Pancreas (tissue), 10 donors: ENCODE measurements at regions not wholly inside any gene's neighbourhood (a gene's known extent, or its start where the extent isn't known, plus 50 kb on each side); places are given as distances from the start of the nearest gene placed in this dataset.

ENCODE experiments used
- ATAC-seq, 4 donors: fragments of 200-7000 bp; cut with Tn5 transposase; one replicate each; pipeline versions ENCODE4 v1.8.0 to v1.9.1; 2020; ENCODE audit warnings: mild to moderate bottlenecking in 4 of 4, moderate library complexity in 4 of 4
- DNase-seq, 6 donors: peaks; one replicate each; pipeline ENCODE4 v3.0.0-alpha.2; 2020
- FAIRE-seq: peaks from 2 replicates; lab custom pipeline; 2012; peaks lifted over from hg19 to GRCh38; lab: Jason Lieb, UNC
- H3K27ac ChIP-seq, 4 donors: fragments of 200-600 bp; sonication (generic); 1 replicate in 3 of 4; 2 replicates in 1 of 4; pipeline versions ENCODE4 v1.5.0 to v1.8.0; 2020
- H3K27me3 ChIP-seq, 4 donors: fragments of 200-600 bp; one replicate each; pipeline ENCODE4 v1.8.0; 2021
- H3K36me3 ChIP-seq, 3 donors: fragments of 200-600 bp; sonication (generic) in 1 of 3; one replicate each; pipeline versions ENCODE4 v1.5.0 to v1.8.0; 2020 to 2021
- H3K4me1 ChIP-seq, 3 donors: fragments of 200-600 bp; one replicate each; pipeline ENCODE4 v1.8.0; 2021
- H3K4me3 ChIP-seq, 4 donors: fragments of 200-600 bp; sonication (generic) in 2 of 4; one replicate each; pipeline versions ENCODE4 v1.5.0 to v1.8.0; 2020 to 2021
- H3K9me3 ChIP-seq, 4 donors: fragments of 200-600 bp; one replicate each; pipeline ENCODE4 v1.8.0; 2021
- WGBS, 2 donors: extraction: QIAGEN DNeasy Blood & Tissue Kit; methylation state at CpG; one replicate each; pipeline ENCODE4 v1.1.7; 2013; 5-methylcytosine and 5-hydroxymethylcytosine counted together
- intact Hi-C, 3 donors: fragments of 100-400 bp; cut with DNase I; formaldehyde crosslinking; loops; one replicate each; pipeline versions ENCODE4 v1.11.1 to v1.14.2; 2022
- TF ChIP-seq, protein P1 (sequence below), 4 donors: fragments of 200-600 bp; sonication (generic) in 3 of 4; IDR thresholded peaks; one replicate each; pipeline versions ENCODE4 v1.5.0 to v1.8.0; 2021; ENCODE audit warnings: antibody characterized with exemption in 4 of 4
- donor health status: healthy with polysubstance abuse.
- donor health status: DM: no; HTN: no; CAD: no; lungs with moderate emphysema.
- donor health status: DM: no; HTN: no; CAD: no.
- donor health status: control.
- donor health status: control.
- donor health status: Bipolar disorder and iron deficiency.
- donor health status: DM: yes; HTN: yes; CAD: no.
- donor health status: DM: no; HTN: no; CAD: no.
- donor health status: DM: no; HTN: no; CAD: no.
- donor health status: DM: yes; HTN: yes; CAD: no.

DNA sequence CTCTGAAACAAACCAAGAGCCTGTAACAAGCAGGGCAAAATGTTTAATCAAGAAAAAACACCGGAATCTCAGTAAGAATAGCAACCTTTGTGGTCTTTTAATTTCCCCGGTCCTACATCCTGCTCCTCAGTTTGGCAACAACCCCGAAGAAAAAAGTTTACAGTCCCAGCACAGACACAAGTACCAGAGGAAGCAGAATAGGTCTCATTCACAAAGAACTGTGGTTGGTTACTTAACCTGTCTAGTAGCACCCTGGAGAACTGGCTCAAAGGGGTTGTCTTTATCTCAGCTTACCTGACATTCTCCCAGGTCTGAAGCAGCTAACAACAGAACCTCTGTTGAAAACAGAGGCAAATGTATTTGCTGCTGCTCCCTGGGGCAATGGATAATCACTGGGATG is 399.3 kb downstream of the AJAP1 start:
- intact Hi-C loops: no loop called here
- TF ChIP-seq, protein P1, sequence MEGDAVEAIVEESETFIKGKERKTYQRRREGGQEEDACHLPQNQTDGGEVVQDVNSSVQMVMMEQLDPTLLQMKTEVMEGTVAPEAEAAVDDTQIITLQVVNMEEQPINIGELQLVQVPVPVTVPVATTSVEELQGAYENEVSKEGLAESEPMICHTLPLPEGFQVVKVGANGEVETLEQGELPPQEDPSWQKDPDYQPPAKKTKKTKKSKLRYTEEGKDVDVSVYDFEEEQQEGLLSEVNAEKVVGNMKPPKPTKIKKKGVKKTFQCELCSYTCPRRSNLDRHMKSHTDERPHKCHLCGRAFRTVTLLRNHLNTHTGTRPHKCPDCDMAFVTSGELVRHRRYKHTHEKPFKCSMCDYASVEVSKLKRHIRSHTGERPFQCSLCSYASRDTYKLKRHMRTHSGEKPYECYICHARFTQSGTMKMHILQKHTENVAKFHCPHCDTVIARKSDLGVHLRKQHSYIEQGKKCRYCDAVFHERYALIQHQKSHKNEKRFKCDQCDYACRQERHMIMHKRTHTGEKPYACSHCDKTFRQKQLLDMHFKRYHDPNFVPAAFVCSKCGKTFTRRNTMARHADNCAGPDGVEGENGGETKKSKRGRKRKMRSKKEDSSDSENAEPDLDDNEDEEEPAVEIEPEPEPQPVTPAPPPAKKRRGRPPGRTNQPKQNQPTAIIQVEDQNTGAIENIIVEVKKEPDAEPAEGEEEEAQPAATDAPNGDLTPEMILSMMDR (IDR thresholded peaks at IDR 0.05): no peak
- no peaks in the 10 kb centered on the region for H3K36me3 ChIP-seq
- H3K27me3 ChIP-seq: no peaks in the 10 kb centered on the region
- H3K4me3 ChIP-seq: no peak overlapping the region
- WGBS, 2 donors: 37 to 42% methylated on average over 3 of the region's 3 CpGs
- no peak overlapping the region for H3K27ac ChIP-seq
- no peaks in the 10 kb centered on the region for H3K4me1 ChIP-seq
- FAIRE-seq (no peak), ATAC-seq (no peak), DNase-seq (no peak)
- H3K9me3 ChIP-seq: no peaks in the 10 kb centered on the region

DNA sequence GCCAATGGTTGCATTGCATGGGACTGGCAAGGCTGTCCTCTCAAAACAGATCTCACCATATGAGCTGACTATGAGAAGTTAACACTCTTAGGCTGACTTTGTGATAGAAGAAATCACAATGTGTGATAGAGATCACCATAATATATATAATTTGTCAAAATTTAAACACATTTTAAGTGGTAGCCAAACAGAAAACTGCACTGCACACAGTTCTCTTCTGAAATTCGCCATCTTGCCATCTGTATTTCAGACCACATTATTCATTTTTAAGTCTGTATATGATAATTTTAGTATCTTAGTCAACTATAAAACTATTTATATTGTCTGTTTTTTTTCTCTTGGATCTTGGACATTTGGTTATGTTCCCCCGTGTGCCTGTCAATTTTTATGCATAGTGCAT is 374.7 kb downstream of the AJAP1 start:
- H3K27ac ChIP-seq: no peak overlapping the region
- WGBS, 2 donors: 41 to 46% methylated on average over 2 of the region's 2 CpGs
- peaks cover 0 to 5% (median 0%) of the 10 kb centered on the region in 4 donors for H3K27me3 ChIP-seq
- intact Hi-C loops: no loop called here
- ATAC-seq (no peak), FAIRE-seq (no peak), DNase-seq (no peak)
- TF ChIP-seq, protein P1 (IDR thresholded peaks at IDR 0.05): no peak
- H3K9me3 ChIP-seq: no peaks in the 10 kb centered on the region
- H3K4me1 ChIP-seq: no peaks in the 10 kb centered on the region
- no peak overlapping the region for H3K4me3 ChIP-seq
- H3K36me3 ChIP-seq: no peaks in the 10 kb centered on the region

DNA sequence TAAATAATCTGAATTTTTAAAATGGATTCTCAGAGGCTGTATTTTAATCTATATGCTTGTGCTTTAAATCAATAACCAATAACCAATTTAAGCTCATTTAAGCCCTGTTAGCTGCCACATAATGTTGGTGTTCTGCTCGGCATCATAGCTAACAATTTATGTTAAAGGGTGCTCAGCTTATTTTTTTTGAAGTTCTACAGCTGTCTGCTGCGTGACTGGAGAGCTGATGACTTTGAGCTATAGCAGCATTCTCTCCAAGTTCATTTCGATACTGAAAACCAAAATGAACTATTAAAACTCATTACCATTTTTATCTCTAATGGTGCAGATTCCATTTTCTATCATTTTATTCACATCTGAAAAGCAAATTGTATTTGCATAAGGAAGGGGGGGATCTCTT is 357.8 kb downstream of the AJAP1 start:
- no peaks in the 10 kb centered on the region for H3K9me3 ChIP-seq
- H3K36me3 ChIP-seq: no peaks in the 10 kb centered on the region
- TF ChIP-seq, protein P1 (IDR thresholded peaks at IDR 0.05): no peak
- H3K4me3 ChIP-seq: no peak overlapping the region
- intact Hi-C loops: no loop called here
- 71 to 80% methylated on average over 3 of the region's 3 CpGs for WGBS, 2 donors
- H3K27ac ChIP-seq: no peak overlapping the region
- no peaks in the 10 kb centered on the region for H3K4me1 ChIP-seq
- no peak for ATAC-seq
- no peak for FAIRE-seq
- DNase-seq: no peak
- peaks cover 0 to 3% (median 0%) of the 10 kb centered on the region in 4 donors for H3K27me3 ChIP-seq

DNA sequence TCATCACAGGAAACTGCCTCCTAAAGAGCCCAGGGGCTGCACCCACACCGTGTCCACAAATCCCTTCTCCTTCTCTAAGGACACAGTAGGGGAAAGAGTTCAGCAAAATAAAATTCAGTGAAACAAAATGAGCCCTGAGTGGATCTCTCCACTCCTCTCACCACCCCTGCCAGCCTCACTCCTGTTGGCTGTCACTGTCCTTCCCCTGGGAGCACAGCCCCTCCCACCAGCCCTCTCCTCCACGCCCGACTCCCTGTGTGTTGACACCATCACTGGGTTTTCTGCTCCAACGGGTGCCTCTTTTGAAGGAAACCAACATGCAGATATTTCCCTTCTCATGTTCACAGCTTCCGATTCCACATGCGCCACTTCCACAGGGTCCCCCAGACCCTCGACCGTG is 356.2 kb downstream of the AJAP1 start:
- no peak overlapping the region for H3K4me3 ChIP-seq
- no peak overlapping the region for H3K27ac ChIP-seq
- ATAC-seq (no peak), DNase-seq (no peak), FAIRE-seq (no peak)
- no peaks in the 10 kb centered on the region for H3K36me3 ChIP-seq
- no peaks in the 10 kb centered on the region for H3K4me1 ChIP-seq
- 78 to 80% methylated on average over 8 of the region's 8 CpGs for WGBS, 2 donors
- intact Hi-C loops: no loop called here
- H3K9me3 ChIP-seq: no peaks in the 10 kb centered on the region
- TF ChIP-seq, protein P1 (IDR thresholded peaks at IDR 0.05): no peak
- no peaks in the 10 kb centered on the region for H3K27me3 ChIP-seq

DNA sequence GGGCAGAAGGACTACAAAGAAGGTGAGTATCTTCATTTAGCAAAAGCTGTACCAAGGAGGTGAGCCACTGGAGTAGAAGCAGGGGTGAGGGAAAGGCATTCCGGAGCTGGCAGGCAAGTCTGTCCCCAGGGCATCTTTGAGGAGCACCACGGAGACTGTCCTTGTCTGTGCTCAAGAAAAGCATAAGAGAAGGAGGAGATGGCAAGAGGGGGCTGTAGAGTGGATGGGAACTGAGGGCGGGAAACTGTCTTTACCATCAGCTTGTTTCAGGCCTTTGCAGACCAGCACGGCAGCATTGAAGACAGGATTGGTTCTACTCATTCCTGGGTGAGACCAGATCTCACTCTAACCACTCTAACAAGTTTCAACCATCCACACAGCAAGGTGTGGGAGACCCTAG is 355.8 kb downstream of the AJAP1 start:
- WGBS, 2 donors: 78 to 85% methylated on average over 4 of the region's 4 CpGs
- H3K27ac ChIP-seq: no peak overlapping the region
- H3K27me3 ChIP-seq: no peaks in the 10 kb centered on the region
- ATAC-seq (no peak), DNase-seq (no peak), FAIRE-seq (no peak)
- H3K9me3 ChIP-seq: no peaks in the 10 kb centered on the region
- no peaks in the 10 kb centered on the region for H3K36me3 ChIP-seq
- intact Hi-C loops: no loop called here
- H3K4me1 ChIP-seq: no peaks in the 10 kb centered on the region
- no peak overlapping the region for H3K4me3 ChIP-seq
- TF ChIP-seq, protein P1 (IDR thresholded peaks at IDR 0.05): no peak
